Uterus (tissue), 2 donors: ENCODE measurements at regions not wholly inside any gene's neighbourhood (a gene's known extent, or its start where the extent isn't known, plus 50 kb on each side); places are given as distances from the start of the nearest gene placed in this dataset.

Experiments used
- CTCF ChIP-seq, 4 experiments: fragments of 200-600 bp in 2 of 4; fragments of 450-650 bp in 2 of 4; sonication (generic) in 2 of 4; IDR thresholded peaks; one replicate each; pipeline ENCODE4 v1.5.1; 2016 to 2019; ENCODE audit warnings: antibody characterized with exemption in 4 of 4, mild to moderate bottlenecking in 2 of 4, moderate library complexity in 1 of 4
- POLR2A ChIP-seq, 2 donors: fragments of 450-650 bp; IDR thresholded peaks; one replicate each; pipeline ENCODE4 v1.6.1; 2016; ENCODE audit warnings: antibody characterized with exemption in 2 of 2, mild to moderate bottlenecking in 1 of 2, moderate library complexity in 1 of 2

- TF ChIP-seq CTCF (IDR thresholded peaks at IDR 0.05) (no peak), POLR2A (IDR thresholded peaks at IDR 0.05) (no peak)
Observed at GRCh38 chr19:28927456-28927855, 285.5 kb downstream of the UQCRFS1 start.
